GM21723 (cell line): ENCODE measurements at regions not wholly inside any gene's neighbourhood (a gene's known extent, or its start where the extent isn't known, plus 50 kb on each side); places are given as distances from the start of the nearest gene placed in this dataset.

Experiments
- ATAC-seq: cut with Tn5 transposase; IDR thresholded peaks from one replicate; pipeline ENCODE4 v1.9.1; 2021; ENCODE audit warnings: mild to moderate bottlenecking, moderate library complexity; ENCODE audit not compliant: unreplicated experiment

GRCh38 chr16:66070140-66070917, 296.2 kb upstream of the CDH5 start:
- ATAC-seq, result no peak

GRCh38 chr16:66069587-66069986, 296.9 kb upstream of the CDH5 start:
- no peak for ATAC-seq

GRCh38 chr16:66066404-66066803, 300.1 kb upstream of the CDH5 start:
- no peak for ATAC-seq

GRCh38 chr16:66065925-66066324, 300.6 kb upstream of the CDH5 start:
- no peak for ATAC-seq

- no peak for ATAC-seq
These were observed 301.5 kb upstream of the CDH5 start for GRCh38 chr16:66064801-66065530.

GRCh38 chr16:66058832-66059231, 307.7 kb upstream of the CDH5 start:
- no peak for ATAC-seq

- ATAC-seq, result no peak
These were observed 308.3 kb upstream of the CDH5 start for GRCh38 chr16:66058172-66058691.

GRCh38 chr16:66057057-66057456, 309.4 kb upstream of the CDH5 start:
- no peak for ATAC-seq

- no peak for ATAC-seq
These were observed 312.4 kb upstream of the CDH5 start for GRCh38 chr16:66054095-66054494.

GRCh38 chr16:66052745-66053144, 313.7 kb upstream of the CDH5 start:
- ATAC-seq, result no peak

GRCh38 chr16:66050991-66051390, 315.5 kb upstream of the CDH5 start:
- ATAC-seq, result no peak

- no peak for ATAC-seq
These were observed 316.6 kb upstream of the CDH5 start for GRCh38 chr16:66049865-66050264.

GRCh38 chr16:66045626-66046025, 320.9 kb upstream of the CDH5 start:
- ATAC-seq, result no peak

GRCh38 chr16:66044556-66044955, 321.9 kb upstream of the CDH5 start:
- no peak for ATAC-seq

- no peak for ATAC-seq
These were observed 322.4 kb upstream of the CDH5 start for GRCh38 chr16:66044089-66044488.

- no peak for ATAC-seq
These were observed 323.2 kb upstream of the CDH5 start for GRCh38 chr16:66043326-66043725.

GRCh38 chr16:66042341-66042740, 324.1 kb upstream of the CDH5 start:
- no peak for ATAC-seq

- ATAC-seq, result no peak
These were observed 324.6 kb upstream of the CDH5 start for GRCh38 chr16:66041907-66042306.

GRCh38 chr16:66039793-66040192, 326.7 kb upstream of the CDH5 start:
- ATAC-seq, result no peak

GRCh38 chr16:66036793-66037715, 329.4 kb upstream of the CDH5 start:
- no peak for ATAC-seq

GRCh38 chr16:66036184-66036583, 330.3 kb upstream of the CDH5 start:
- ATAC-seq, result no peak
